OCI-LY1 (cell line): ENCODE measurements at regions not wholly inside any gene's neighbourhood (a gene's known extent, or its start where the extent isn't known, plus 50 kb on each side); places are given as distances from the start of the nearest gene placed in this dataset.

Source experiments
- H2AFZ ChIP-seq: fragments of 200-600 bp; sonication (generic), shearing (Covaris generic); 2 replicates; pipeline ENCODE4 v1.6.0; 2014; ENCODE audit warnings: antibody characterized with exemption, mild to moderate bottlenecking, low read length
- H3F3A ChIP-seq: fragments of 200-600 bp; sonication (generic), shearing (Covaris generic); 2 replicates; pipeline ENCODE4 v1.6.0; 2014; ENCODE audit warnings: mild to moderate bottlenecking, antibody characterized with exemption, low read length, moderate library complexity; ENCODE audit not compliant: insufficient read depth
- H3K27ac ChIP-seq: fragments of 200-600 bp; sonication (generic); 2 replicates; pipeline ENCODE4 v1.5.1; 2014; ENCODE audit warnings: low read length, mixed run types, mild to moderate bottlenecking, low read depth; ENCODE audit not compliant: poor library complexity, severe bottlenecking
- H3K27me3 ChIP-seq: fragments of 200-600 bp; sonication (generic); 2 replicates; pipeline ENCODE4 v1.6.0; 2014; ENCODE audit warnings: antibody characterized with exemption, mild to moderate bottlenecking, low read length, moderate library complexity; ENCODE audit not compliant: insufficient read depth
- H3K36me3 ChIP-seq: fragments of 200-600 bp; sonication (generic); 2 replicates; pipeline ENCODE4 v1.6.1; 2014; ENCODE audit warnings: mild to moderate bottlenecking, antibody characterized with exemption, low read length, moderate library complexity, mixed read lengths; ENCODE audit not compliant: insufficient read depth
- H3K4me1 ChIP-seq: fragments of 200-600 bp; sonication (generic); 2 replicates; pipeline ENCODE4 v1.5.1; 2014; ENCODE audit warnings: mild to moderate bottlenecking, low read length, moderate library complexity; ENCODE audit not compliant: insufficient read depth, severe bottlenecking
- H3K4me2 ChIP-seq: fragments of 200-600 bp; sonication (generic), shearing (Covaris generic); 2 replicates; pipeline ENCODE4 v1.6.1; 2014; ENCODE audit warnings: low read length
- H3K4me3 ChIP-seq: fragments of 200-600 bp; sonication (generic); 2 replicates; pipeline ENCODE4 v1.5.1; 2014; ENCODE audit warnings: low read length, low read depth, mild to moderate bottlenecking, mixed read lengths; ENCODE audit not compliant: poor library complexity, severe bottlenecking
- H3K79me2 ChIP-seq: fragments of 200-600 bp; shearing (Covaris generic); 2 replicates; pipeline ENCODE4 v1.6.1; 2016; ENCODE audit warnings: mixed run types, low read length, mixed read lengths; ENCODE audit not compliant: insufficient read depth
- H3K9ac ChIP-seq: fragments of 200-600 bp; sonication (generic), shearing (Covaris generic); 2 replicates; pipeline ENCODE4 v1.6.1; 2014; ENCODE audit warnings: mild to moderate bottlenecking, low read length, mixed read lengths
- H3K9me2 ChIP-seq: fragments of 200-600 bp; sonication (generic), shearing (Covaris generic); 2 replicates; pipeline ENCODE4 v1.6.1; 2014; ENCODE audit warnings: low read depth, mild to moderate bottlenecking, low read length, mixed read lengths
- H3K9me3 ChIP-seq: fragments of 200-600 bp; shearing (Covaris generic); 2 replicates; pipeline ENCODE4 v1.6.1; 2014; ENCODE audit warnings: low read length, mixed read lengths
- H4K20me1 ChIP-seq: fragments of 200-600 bp; sonication (generic), shearing (Covaris generic); 2 replicates; pipeline ENCODE4 v1.6.0; 2016; ENCODE audit warnings: mild to moderate bottlenecking, low read length; ENCODE audit not compliant: insufficient read depth
- CTCF ChIP-seq: fragments of 200-600 bp; sonication (generic), shearing (Covaris generic); IDR thresholded peaks from 2 replicates; pipeline ENCODE4 v1.5.1; 2017; ENCODE audit warnings: mild to moderate bottlenecking, antibody characterized with exemption, low read length, moderate library complexity, mixed read lengths
- EZH2 ChIP-seq: fragments of 200-600 bp; sonication (generic), shearing (Covaris generic); IDR thresholded peaks from 2 replicates; pipeline ENCODE4 v1.8.0; 2017; ENCODE audit warnings: borderline replicate concordance, mixed run types, mild to moderate bottlenecking, antibody characterized with exemption, low read length, moderate library complexity, mixed read lengths

- no peaks in the 10 kb centered on the region for H3F3A ChIP-seq
- H3K9ac ChIP-seq = no peak overlapping the region
- H3K4me3 ChIP-seq = no peak overlapping the region
- no peaks in the 10 kb centered on the region for H4K20me1 ChIP-seq
- TF ChIP-seq EZH2 (no peak), CTCF (no peak)
- H3K4me2 ChIP-seq = no peak overlapping the region
- no peak overlapping the region for H3K27ac ChIP-seq
- H3K9me3 ChIP-seq = no peaks in the 10 kb centered on the region
- H3K9me2 ChIP-seq = no peaks in the 10 kb centered on the region
- H3K79me2 ChIP-seq = no peaks in the 10 kb centered on the region
- no peak overlapping the region for H2AFZ ChIP-seq
- H3K4me1 ChIP-seq = no peaks in the 10 kb centered on the region
- no peaks in the 10 kb centered on the region for H3K36me3 ChIP-seq
- no peaks in the 10 kb centered on the region for H3K27me3 ChIP-seq
Observed at GRCh38 chr10:57943701-57944100, 324.0 kb downstream of the IPMK start.

- Histone ChIP-seq H3K9ac (no peak overlapping the region), H2AFZ (no peak overlapping the region), H3K4me3 (no peak overlapping the region), H3K9me2 (no peaks in the 10 kb centered on the region), H3K9me3 (no peaks in the 10 kb centered on the region), H3K4me2 (no peak overlapping the region), H3K27ac (no peak overlapping the region), H3K4me1 (no peaks in the 10 kb centered on the region), H4K20me1 (no peaks in the 10 kb centered on the region), H3F3A (no peaks in the 10 kb centered on the region), H3K79me2 (no peaks in the 10 kb centered on the region), H3K36me3 (no peaks in the 10 kb centered on the region), H3K27me3 (no peaks in the 10 kb centered on the region)
- no peak for TF ChIP-seq CTCF
- TF ChIP-seq EZH2 = no peak
Observed at GRCh38 chr10:57925045-57925444, 342.6 kb downstream of the IPMK start.

GRCh38 chr10:57921140-57921539, 346.6 kb downstream of the IPMK start:
- H3K4me3 ChIP-seq = no peak overlapping the region
- H3K4me1 ChIP-seq = no peaks in the 10 kb centered on the region
- H3K79me2 ChIP-seq = no peaks in the 10 kb centered on the region
- no peaks in the 10 kb centered on the region for H4K20me1 ChIP-seq
- no peaks in the 10 kb centered on the region for H3K36me3 ChIP-seq
- H3K27ac ChIP-seq = no peak overlapping the region
- H3K9ac ChIP-seq = no peak overlapping the region
- no peak overlapping the region for H3K4me2 ChIP-seq
- H3K27me3 ChIP-seq = no peaks in the 10 kb centered on the region
- no peak for TF ChIP-seq CTCF
- H2AFZ ChIP-seq = no peak overlapping the region
- H3F3A ChIP-seq = no peaks in the 10 kb centered on the region
- H3K9me2 ChIP-seq = no peaks in the 10 kb centered on the region
- no peaks in the 10 kb centered on the region for H3K9me3 ChIP-seq
